H9 (cell line): ENCODE measurements at regions not wholly inside any gene's neighbourhood (a gene's known extent, or its start where the extent isn't known, plus 50 kb on each side); places are given as distances from the start of the nearest gene placed in this dataset.

Source experiments
- DNase-seq: peaks from one replicate; pipeline ENCODE4 v3.0.0-alpha.2; 2017
- H2AFZ ChIP-seq: one replicate; pipeline ENCODE4 v1.6.1; 2013; ENCODE audit warnings: mild to moderate bottlenecking, low read length, control low read depth, moderate library complexity
- H2AK5ac ChIP-seq: 2 replicates; pipeline ENCODE4 v1.6.1; 2013; ENCODE audit warnings: low read length, control low read depth, mixed read lengths; ENCODE audit not compliant: insufficient read length
- H2BK120ac ChIP-seq: one replicate; pipeline ENCODE4 v1.6.1; 2013; ENCODE audit warnings: low read depth, mild to moderate bottlenecking, low read length, control low read depth, inconsistent platforms; ENCODE audit not compliant: poor library complexity, severe bottlenecking
- H2BK12ac ChIP-seq: 2 replicates; pipeline ENCODE4 v1.6.1; 2013; ENCODE audit warnings: low read length, control low read depth, mixed read lengths, low read depth; ENCODE audit not compliant: insufficient read length
- H2BK15ac ChIP-seq: 2 replicates; pipeline ENCODE4 v1.6.1; 2013; ENCODE audit warnings: low read depth, low read length, control low read depth
- H2BK20ac ChIP-seq: one replicate; pipeline ENCODE4 v1.6.1; 2013; ENCODE audit warnings: low read depth, mild to moderate bottlenecking, low read length, control low read depth, inconsistent platforms; ENCODE audit not compliant: poor library complexity, severe bottlenecking
- H2BK5ac ChIP-seq: 2 replicates; pipeline ENCODE4 v1.6.1; 2013; ENCODE audit warnings: low read length, control low read depth, mixed read lengths; ENCODE audit not compliant: insufficient read length
- H3K14ac ChIP-seq: 2 replicates; pipeline ENCODE4 v1.6.1; 2013; ENCODE audit warnings: low read length, control low read depth; ENCODE audit not compliant: insufficient read depth
- H3K18ac ChIP-seq: 2 replicates; pipeline ENCODE4 v1.6.1; 2013; ENCODE audit warnings: low read depth, mild to moderate bottlenecking, mixed read lengths, low read length, control low read depth; ENCODE audit not compliant: insufficient read length
- H3K23ac ChIP-seq: 2 replicates; pipeline ENCODE4 v1.6.1; 2013; ENCODE audit warnings: low read length, control low read depth, mixed read lengths, low read depth; ENCODE audit not compliant: insufficient read length
- H3K23me2 ChIP-seq: 2 replicates; pipeline ENCODE4 v1.6.1; 2013; ENCODE audit warnings: low read depth, mild to moderate bottlenecking, mixed read lengths, low read length, control low read depth; ENCODE audit not compliant: insufficient read length, poor library complexity, severe bottlenecking
- H3K27ac ChIP-seq: 2 replicates; pipeline ENCODE4 v1.5.1; 2013; ENCODE audit warnings: low read length, control low read depth, mixed read lengths, low read depth; ENCODE audit not compliant: insufficient read length
- H3K27me3 ChIP-seq: 2 replicates; pipeline ENCODE4 v1.6.1; 2013; ENCODE audit warnings: low read length, control low read depth, inconsistent platforms; ENCODE audit not compliant: insufficient read depth
- H3K4ac ChIP-seq: 2 replicates; pipeline ENCODE4 v1.6.1; 2013; ENCODE audit warnings: low read depth, mild to moderate bottlenecking, control low read depth, inconsistent platforms, low read length, moderate library complexity
- H3K4me1 ChIP-seq: 2 replicates; pipeline ENCODE4 v1.6.1; 2013; ENCODE audit warnings: low read length, control low read depth, inconsistent platforms; ENCODE audit not compliant: insufficient read depth
- H3K4me2 ChIP-seq: 2 replicates; pipeline ENCODE4 v1.6.1; 2013; ENCODE audit warnings: low read length, control low read depth, mixed read lengths; ENCODE audit not compliant: insufficient read length, insufficient read depth
- H3K56ac ChIP-seq: 2 replicates; pipeline ENCODE4 v1.6.1; 2013; ENCODE audit warnings: low read depth, mild to moderate bottlenecking, mixed read lengths, low read length, control low read depth; ENCODE audit not compliant: insufficient read length
- H3K79me1 ChIP-seq: 2 replicates; pipeline ENCODE4 v1.6.1; 2013; ENCODE audit warnings: low read depth, mild to moderate bottlenecking, moderate library complexity, low read length, control low read depth, inconsistent platforms; ENCODE audit not compliant: insufficient read depth, poor library complexity, severe bottlenecking
- H3K79me2 ChIP-seq: 2 replicates; pipeline ENCODE4 v1.6.1; 2013; ENCODE audit warnings: low read length, control low read depth, inconsistent platforms; ENCODE audit not compliant: insufficient read depth
- H3K9ac ChIP-seq: 2 replicates; pipeline ENCODE4 v1.6.1; 2013; ENCODE audit warnings: low read length, control low read depth, mixed read lengths; ENCODE audit not compliant: insufficient read length; ENCODE audit errors: extremely low read depth
- H3K9me3 ChIP-seq: one replicate; pipeline ENCODE4 v1.6.1; 2013; ENCODE audit warnings: low read depth, low read length, inconsistent platforms; ENCODE audit not compliant: control insufficient read depth
- H3T11ph ChIP-seq: one replicate; pipeline ENCODE4 v1.6.1; 2013; ENCODE audit warnings: mild to moderate bottlenecking, low read length, control low read depth, inconsistent platforms
- H4K20me1 ChIP-seq: one replicate; pipeline ENCODE4 v1.6.1; 2013; ENCODE audit not compliant: control insufficient read depth, insufficient read length, insufficient read depth
- H4K5ac ChIP-seq: 2 replicates; pipeline ENCODE4 v1.6.1; 2013; ENCODE audit warnings: low read depth, mild to moderate bottlenecking, mixed read lengths, low read length, control low read depth; ENCODE audit not compliant: insufficient read length
- H4K8ac ChIP-seq: replicated peaks from 2 replicates; pipeline ENCODE4 v1.6.1; 2013; ENCODE audit warnings: low read length, control low read depth, mixed read lengths, low read depth; ENCODE audit not compliant: insufficient read length
- H4K91ac ChIP-seq: 2 replicates; pipeline ENCODE4 v1.6.1; 2013; ENCODE audit warnings: low read depth, mild to moderate bottlenecking, moderate library complexity, mixed read lengths, low read length, control low read depth; ENCODE audit not compliant: insufficient read length
- H3K27ac Mint-ChIP-seq, 3 experiments: 2 replicates in 2 of 3; 3 replicates in 1 of 3; pipeline ENCODE4 v1.8.0; 2020 to 2021; ENCODE audit warnings: mixed read lengths in 3 of 3, mild to moderate bottlenecking in 1 of 3, moderate library complexity in 1 of 3
- H3K27me3 Mint-ChIP-seq: 2 replicates; pipeline ENCODE4 v1.8.0; 2021; ENCODE audit warnings: low read depth, mild to moderate bottlenecking, moderate library complexity, mixed read lengths
- H3K36me3 Mint-ChIP-seq, 3 experiments: 2 replicates in 2 of 3; 3 replicates in 1 of 3; pipeline ENCODE4 v1.8.0; 2020 to 2021; ENCODE audit warnings: low read depth in 3 of 3, mixed read lengths in 3 of 3; ENCODE audit not compliant: insufficient read depth in 1 of 3
- H3K4me1 Mint-ChIP-seq, 2 experiments: 2 replicates each; pipeline ENCODE4 v1.8.0; 2020; ENCODE audit warnings: mixed read lengths in 2 of 2
- H3K4me3 Mint-ChIP-seq, 2 experiments: 2 replicates in 1 of 2; 3 replicates in 1 of 2; pipeline ENCODE4 v1.8.0; 2020 to 2021; ENCODE audit warnings: mild to moderate bottlenecking in 2 of 2, mixed read lengths in 2 of 2, moderate library complexity in 1 of 2
- H3K9me3 Mint-ChIP-seq, 2 experiments: 2 replicates in 1 of 2; 3 replicates in 1 of 2; pipeline ENCODE4 v1.8.0; 2020; ENCODE audit warnings: mild to moderate bottlenecking in 2 of 2, mixed read lengths in 2 of 2, moderate library complexity in 1 of 2
- WGBS: extraction: QIAGEN DNeasy Blood & Tissue Kit; methylation state at CpG from one replicate; pipeline ENCODE4 v1.1.7; 2013; ENCODE audit warnings: missing lambda C conversion rate, low lambda C conversion rate, mixed read lengths; ENCODE audit not compliant: insufficient read length; ENCODE audit errors: extremely low coverage; 5-methylcytosine and 5-hydroxymethylcytosine counted together
- TF ChIP-seq, protein P1 (sequence below): fragments of 200-600 bp; sonication (generic); conservative IDR thresholded peaks from 3 replicates; pipeline ENCODE4 v1.8.0; 2021; ENCODE audit warnings: antibody characterized with exemption, mild to moderate bottlenecking

DNA sequence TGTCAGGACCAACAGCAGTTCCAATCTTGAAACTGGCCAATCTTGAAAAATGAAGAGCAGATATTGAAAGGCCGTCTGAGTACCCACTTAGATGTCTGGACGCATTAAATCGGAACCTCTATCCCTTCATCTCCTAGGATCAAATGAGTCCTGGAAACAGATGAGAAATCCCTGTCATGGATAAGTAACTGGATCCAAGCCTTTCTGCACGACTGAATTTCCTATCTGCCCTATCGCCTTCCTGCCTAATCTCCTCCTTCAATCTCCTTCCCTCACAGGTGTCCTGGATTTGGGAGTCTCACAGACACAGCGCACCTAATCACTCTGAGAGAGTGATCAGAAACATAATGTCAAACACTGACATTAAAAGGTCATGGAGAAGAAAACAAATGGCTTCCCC is 245.2 kb upstream of the PRSS58 start:
- TF ChIP-seq, protein P1, sequence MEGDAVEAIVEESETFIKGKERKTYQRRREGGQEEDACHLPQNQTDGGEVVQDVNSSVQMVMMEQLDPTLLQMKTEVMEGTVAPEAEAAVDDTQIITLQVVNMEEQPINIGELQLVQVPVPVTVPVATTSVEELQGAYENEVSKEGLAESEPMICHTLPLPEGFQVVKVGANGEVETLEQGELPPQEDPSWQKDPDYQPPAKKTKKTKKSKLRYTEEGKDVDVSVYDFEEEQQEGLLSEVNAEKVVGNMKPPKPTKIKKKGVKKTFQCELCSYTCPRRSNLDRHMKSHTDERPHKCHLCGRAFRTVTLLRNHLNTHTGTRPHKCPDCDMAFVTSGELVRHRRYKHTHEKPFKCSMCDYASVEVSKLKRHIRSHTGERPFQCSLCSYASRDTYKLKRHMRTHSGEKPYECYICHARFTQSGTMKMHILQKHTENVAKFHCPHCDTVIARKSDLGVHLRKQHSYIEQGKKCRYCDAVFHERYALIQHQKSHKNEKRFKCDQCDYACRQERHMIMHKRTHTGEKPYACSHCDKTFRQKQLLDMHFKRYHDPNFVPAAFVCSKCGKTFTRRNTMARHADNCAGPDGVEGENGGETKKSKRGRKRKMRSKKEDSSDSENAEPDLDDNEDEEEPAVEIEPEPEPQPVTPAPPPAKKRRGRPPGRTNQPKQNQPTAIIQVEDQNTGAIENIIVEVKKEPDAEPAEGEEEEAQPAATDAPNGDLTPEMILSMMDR = no peak
- Mint-ChIP-seq H3K27me3 (peaks cover 5% of the 10 kb centered on the region), H3K4me3 (no peak overlapping the region), H3K27ac (no peak overlapping the region), H3K9me3 (no peaks in the 10 kb centered on the region), H3K36me3 (no peaks in the 10 kb centered on the region), H3K4me1 (0 out of 4 replicates have a peak, but pooled peaks cover 0 to 1% of the 10 kb centered on the region in 2 experiments)
- Histone ChIP-seq H3K23ac (no peak overlapping the region), H4K20me1 (no peaks in the 10 kb centered on the region), H3K9ac (no peak overlapping the region), H3K18ac (no peak overlapping the region), H2BK120ac (no peak overlapping the region), H3K27me3 (no peaks in the 10 kb centered on the region), H3K23me2 (no peaks in the 10 kb centered on the region), H2BK12ac (no peak overlapping the region), H3K27ac (no peak overlapping the region), H3K79me2 (no peaks in the 10 kb centered on the region), H2BK20ac (no peak overlapping the region), H3K9me3 (no peaks in the 10 kb centered on the region), H2BK15ac (no peak overlapping the region), H3K4me2 (no peak overlapping the region), H3K79me1 (no peaks in the 10 kb centered on the region), H4K5ac (no peak overlapping the region), H2AFZ (no peak overlapping the region), H4K8ac (no peak overlapping the region), H3T11ph (no peak overlapping the region), H3K56ac (no peak overlapping the region), H3K4ac (no peak overlapping the region), H3K14ac (no peak overlapping the region), H2AK5ac (no peak overlapping the region), H2BK5ac (no peak overlapping the region), H3K4me1 (no peaks in the 10 kb centered on the region), H4K91ac (no peak overlapping the region)
- DNase-seq = no peak
- no CpG with 5 or more reads among the region's 6 CpGs for WGBS
